Activated T-helper 1 cell treated with Interleukin-2 at 50 U/mL for 16 hours (primary cell): ENCODE measurements at regions not wholly inside any gene's neighbourhood (a gene's known extent, or its start where the extent isn't known, plus 50 kb on each side); places are given as distances from the start of the nearest gene placed in this dataset.
"Not testable (repeated sequence)": the region's sequence is repeated elsewhere in the genome, so short reads cannot be mapped to it uniquely, and the experiment has no call there.

Source experiments
- DNase-seq: peaks from one replicate; pipeline ENCODE4 v3.0.0-alpha.2; 2020; ENCODE audit warnings: low read depth

DNA sequence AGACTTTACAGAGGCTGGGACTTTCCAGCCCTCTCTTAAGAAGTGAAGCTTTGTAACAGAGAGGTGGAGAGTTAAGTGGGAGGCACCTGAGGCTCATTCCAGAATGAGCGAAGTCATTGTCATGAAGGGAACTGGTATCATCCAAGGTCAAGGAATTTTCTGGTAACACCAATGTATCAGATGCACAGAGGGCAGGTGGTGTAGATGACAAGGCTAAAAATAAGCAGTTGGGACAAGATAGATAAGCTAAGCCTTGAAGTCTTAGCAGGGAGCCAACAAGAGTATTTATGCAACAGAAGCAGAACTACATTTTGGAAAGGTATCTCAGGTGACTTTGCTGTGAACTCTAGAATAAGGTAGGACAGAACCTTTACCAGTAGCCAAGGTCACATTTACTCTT, 257.0 kb upstream of the AUTS2 start:
- no peak for DNase-seq

DNA sequence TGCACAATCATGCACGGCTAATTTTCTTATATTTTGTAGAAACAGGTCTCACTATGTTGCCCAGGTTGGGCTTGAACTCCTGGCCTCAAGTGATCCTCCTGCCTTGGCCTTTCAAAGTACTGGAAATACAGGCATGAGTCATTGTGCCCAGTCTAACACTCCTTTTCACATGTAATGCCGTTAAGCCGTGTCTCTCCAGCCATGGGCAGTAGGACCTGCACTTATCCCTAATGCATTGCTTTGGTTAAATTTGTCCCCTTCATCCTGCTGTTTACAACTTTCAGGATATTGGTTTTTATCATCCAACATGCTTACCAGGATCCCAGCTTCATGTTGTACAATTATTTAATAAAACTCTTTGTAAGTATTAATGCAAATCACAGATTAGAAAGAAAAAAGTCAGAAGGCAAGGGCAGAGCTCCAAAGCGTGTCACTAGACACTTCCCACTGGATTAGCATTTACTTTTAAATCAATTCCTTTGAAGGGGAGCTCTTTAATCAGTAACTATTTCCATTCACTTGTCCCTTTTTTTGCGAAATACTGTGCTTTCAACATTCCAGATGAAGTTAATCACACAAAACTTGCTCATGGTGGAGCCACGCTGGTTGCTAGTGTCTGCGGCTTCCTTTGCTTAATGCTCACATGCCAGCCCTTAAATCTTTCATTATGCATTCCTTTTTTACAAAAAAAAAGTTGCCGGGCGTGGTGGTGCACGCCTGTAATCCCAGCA, 256.0 kb upstream of the AUTS2 start:
- no peak for DNase-seq

DNA sequence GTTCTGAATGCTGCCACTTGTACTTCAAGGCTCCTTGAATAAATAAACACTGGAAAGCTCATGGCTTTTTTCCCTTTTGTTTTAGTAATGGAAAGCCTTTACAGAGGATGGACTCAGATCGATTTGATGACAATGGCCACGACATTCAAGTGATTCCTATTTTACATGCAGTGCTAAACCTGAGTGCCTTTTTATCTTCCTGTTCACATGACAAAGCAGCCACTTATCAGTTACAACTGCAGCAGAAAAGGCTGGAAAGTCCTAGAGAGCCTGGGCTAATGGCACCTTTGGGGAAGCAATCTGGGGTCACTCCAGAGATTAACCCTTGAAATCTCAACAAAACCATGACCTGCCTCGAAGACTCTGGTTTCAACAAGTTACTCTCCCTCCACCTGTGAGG, 249.0 kb upstream of the AUTS2 start:
- no peak for DNase-seq

DNA sequence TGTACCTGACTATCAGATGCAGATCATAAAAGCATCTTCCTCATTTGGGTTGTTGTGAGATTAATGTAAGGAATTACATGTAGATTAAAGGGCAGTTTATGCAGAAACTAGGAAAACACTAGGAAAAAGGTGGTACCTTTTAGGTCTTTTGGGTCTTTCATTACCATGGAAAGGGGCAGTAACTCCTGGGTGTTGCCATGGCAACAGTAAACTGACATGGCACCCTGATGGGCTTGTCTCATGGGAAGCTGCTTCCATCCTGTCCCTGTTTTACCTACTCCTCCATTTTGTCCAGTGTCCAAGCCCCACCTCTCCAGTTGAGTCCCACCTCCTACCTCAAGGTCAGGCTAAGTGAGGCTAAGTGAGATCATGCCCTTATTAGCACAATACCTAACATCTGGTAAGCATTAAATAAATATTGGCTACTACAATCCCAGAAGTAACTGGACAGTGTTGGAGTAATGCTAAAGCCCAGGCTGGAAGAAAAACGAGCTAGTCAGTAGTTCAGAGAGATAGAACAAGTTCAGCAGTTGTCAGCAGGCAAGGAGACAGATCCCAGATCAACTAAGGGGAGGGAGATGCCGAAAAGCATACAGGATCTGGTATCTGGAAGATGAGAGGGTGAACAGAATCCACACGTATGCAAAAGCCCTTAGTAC, 240.0 kb upstream of the AUTS2 start:
- no peak for DNase-seq

DNA sequence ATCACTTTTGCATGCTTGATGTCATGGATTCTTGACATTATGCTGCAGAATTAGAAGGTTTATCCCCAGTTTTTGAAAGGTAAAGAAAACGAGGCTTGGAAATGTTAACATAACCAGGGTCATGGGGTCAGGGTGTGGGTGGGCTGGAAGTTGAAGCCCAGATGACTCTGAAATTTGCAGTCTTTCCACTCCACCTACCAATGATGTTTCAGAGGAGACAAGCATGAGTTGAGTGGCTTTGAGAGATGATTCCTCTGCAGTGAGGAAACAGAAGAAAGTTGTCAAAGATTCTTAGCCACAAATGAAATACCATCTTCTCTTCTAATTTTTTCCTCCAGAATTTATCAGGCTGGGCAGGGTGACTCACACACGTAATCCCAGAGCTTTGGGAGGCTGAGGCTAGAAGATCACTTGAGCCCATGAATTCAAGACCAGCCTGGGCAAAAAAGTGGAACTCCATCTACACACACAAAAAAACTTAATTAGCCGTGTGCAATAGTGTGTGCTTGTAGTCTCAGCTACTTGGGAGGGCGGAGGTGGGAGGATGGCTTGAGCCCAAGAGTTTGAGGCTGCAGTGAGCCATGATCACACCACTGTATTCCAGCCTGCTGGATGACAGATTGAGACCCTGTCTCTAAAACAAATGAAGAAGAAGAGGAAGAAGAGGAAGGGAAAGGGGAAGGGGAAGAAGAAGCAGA, 239.1 kb upstream of the AUTS2 start:
- DNase-seq = no peak

DNA sequence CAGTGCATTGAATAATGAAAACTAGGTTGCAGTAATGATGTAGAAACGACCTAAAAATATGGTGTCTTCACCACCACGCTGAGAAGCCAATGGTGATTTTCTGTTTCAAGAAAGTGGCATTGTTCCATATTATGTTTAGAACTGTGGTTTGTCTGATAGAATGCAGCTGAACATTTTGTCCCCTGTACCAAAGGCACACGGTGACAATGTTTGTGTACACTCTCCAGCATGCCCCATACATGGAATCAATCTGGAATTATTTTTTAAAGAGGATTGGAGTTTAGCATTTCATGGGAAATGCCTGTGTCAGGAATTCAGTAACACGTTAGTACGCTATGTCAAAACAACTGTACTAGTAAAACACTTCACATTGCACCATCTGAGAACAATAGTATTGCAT, 237.4 kb upstream of the AUTS2 start:
- DNase-seq = no peak

DNA sequence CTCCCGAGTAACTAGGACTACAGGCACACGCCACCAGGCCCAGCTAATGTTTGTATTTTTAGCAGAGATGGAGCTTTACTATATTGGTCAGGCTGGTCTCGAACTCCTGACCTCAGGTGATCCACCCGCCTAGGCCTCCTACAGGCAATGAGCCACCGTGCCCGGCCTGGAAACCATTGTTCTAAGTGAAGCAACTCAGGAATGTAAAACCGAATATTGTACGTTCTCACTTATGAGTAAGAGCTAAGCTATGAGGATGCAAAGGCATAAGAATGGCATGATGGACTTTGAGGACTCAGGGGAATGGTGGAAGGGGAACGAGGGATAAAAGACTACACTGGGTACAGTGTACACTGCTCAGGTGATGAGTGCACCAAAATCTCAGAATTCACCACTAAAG, 235.1 kb upstream of the AUTS2 start:
- DNase-seq = no peak

DNA sequence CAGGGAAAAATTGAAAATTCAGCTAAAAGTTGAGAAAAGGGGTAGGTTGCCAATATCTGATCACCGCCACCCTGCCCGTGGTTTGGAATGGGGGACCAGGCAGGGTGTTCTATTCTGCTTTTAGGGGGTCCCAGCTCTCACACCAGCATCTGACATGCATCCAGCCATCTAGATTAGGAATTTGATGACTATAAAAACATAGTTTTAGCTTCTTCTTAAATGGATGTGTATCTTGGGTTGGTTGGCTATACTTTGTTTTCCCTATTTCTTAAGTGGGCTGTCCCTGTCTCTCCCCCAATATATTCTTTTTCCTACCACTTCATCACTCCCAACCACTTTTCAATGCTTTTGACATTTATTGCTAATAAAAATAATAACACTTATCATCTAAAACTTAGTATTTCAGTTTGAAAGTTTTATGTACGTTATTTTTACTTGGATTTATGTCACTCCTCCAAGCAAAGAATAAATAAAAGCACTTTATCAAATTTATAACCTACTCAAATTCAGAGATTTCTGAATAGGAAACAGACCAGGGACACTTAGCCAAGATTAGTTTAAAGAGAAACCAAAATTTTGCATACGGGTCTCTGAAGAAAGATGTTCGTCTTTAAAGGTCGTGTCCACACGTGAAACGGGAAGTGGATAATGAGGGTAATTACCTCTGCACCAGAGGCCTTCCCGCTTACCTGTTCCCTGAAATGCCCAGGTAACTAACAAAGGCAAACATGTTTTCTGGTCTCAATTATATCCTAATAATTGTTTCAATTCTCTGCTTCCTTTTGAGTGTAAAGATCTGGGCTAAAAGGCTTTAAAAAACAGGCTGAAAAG, 233.2 kb upstream of the AUTS2 start:
- DNase-seq = no peak

DNA sequence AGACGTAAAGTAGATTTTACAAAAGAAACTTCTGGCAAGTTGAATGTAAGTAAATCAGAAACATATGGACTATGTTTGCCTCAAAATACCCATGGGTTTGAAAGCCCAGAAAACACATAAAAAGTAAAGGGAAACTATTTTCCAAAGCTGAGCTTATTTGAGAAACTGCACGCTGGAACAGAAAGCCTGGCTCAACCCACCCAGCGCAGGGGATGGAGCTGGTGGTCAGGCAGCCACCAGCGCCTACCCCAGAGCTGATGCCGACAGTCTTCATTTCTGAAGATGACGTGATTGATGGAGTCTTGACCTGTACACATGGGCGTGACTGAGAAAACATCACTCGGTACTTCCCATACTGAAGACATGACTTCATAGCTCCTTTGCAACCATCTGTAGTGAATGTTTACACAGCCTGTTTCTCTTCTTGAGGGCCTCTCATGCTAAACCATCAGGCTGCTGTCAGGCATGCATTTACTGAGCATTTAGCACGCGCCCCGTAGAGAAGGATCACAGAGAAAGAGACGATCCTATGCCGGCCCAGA, 232.6 kb upstream of the AUTS2 start:
- DNase-seq = no peak

DNA sequence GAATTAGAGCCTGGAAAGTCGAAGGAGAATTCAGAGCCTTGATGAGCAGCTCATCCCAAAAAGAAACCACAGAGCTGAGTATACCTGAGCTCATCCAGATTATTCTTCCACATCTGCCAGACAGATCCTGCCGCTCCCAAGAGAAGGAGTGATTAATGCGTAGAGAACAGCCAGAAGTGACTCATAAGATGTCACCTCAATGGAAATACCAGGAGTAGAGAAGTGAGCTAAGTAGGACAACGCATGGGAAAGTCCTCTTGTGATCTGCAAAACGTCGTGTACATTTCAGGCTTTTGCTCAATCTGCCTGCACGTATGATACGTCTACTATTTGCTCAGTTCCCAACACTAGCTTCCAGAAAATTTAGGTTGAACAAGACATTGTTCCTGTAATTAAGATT, 230.5 kb upstream of the AUTS2 start:
- no peak for DNase-seq

DNA sequence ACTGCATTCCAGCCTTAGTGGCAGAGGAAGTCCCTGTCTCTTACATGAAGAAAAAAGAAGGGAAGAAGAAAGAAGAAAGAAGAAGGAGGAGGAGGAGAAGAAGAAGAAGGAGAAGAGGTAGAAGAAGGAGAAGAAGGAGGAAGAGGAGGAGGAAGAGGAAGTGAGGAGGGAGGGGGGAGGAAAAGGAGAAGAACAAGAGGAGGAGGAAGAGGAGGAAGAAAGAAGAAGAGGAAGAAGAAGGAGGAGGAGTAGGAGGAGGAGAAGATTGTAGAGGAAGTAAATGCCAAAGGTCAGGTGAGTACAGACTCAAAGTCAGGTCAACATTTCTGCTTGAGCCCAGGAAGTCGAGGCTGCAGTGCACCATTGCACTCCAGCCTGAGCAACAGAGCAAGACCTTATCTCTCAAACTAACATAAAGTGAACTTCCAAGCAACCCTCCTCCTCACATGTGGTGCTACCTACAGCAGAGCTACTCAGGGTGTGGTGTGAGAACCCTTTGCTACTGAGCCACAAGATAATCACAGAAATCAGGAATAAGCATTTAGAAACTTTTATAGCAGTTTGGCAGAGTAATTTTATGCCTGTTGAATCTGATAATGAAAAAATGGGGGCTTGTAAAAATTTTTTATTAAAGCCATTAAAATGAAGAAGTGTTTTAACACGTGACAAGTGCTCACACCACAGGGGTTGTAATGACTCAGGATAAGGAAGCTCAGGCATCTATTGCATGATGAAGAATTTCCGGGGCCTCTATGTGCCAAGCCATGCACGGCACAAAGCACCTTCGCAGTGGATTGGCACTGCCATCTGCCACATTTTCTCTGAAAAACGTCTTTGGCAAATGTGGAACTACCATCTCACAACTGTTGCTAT, 224.9 kb upstream of the AUTS2 start:
- DNase-seq = no peak

DNA sequence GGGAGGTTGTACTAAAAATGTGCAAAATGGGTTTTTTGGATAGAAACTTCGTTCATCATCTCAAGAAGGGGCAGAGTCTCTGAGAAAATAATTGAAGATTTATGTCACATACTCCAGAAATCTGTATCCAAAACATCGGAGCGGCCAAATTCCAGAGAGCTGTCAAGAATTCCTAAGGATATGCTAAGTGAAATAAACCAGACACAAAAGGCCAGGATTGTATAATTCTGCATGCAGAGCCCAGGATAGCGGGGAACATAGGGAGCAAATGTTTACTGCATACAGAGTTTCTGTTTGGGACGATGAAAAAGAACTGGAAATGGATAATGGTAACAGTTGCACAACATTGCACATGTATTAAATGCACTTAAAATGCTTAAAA, 224.2 kb upstream of the AUTS2 start:
- no peak for DNase-seq

DNA sequence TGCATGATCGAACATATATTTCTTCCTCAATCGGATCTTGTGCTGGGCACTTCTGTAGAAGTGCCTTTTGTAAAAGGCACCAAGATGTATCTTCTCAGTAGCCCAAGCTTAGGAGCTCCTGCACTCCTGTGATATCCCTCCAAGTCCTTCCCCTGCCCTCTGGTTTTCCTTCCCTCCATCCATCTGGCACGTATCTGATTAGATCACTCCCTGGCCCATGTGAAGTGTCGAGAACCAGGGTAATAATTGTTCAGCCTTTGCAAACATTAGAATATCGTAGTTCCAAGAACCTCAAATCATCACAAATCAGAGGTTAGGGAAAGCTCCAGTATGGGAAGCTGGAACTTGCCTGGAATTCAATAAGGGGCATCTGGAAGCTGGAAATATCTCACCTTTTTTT, 221.1 kb upstream of the AUTS2 start:
- DNase-seq = no peak

DNA sequence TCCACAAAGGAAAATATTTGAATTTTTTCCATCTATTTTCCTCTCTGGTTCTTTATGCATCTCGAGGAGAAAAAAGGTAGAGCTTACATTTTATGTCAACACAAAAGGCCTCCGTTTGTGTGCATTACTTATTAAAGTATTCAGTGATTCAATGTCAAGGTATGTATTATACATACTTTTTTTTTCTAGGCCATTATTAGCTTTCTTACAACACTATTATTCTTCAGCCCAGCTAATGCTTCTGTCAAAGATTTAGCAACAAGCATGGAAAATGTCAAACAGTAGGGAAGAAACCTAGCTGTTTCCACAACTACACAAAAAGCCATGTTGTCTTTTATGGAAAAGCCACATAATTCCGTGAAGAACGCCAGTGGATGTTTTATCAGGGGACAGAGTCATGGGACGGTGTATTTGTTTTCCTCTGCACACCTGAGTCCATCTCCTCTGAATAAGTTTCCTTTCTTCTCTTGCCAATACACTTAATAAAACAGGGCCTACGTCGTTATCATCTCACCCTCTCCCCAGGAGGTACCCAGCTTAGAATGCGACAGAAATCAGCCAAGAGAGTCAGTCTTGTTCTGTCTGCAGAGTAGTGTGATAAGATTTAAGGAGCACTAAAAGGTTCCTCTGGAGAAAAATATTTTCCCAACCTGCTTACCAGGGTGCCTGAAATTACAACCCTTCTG, 209.7 kb upstream of the AUTS2 start:
- DNase-seq = no peak

DNA sequence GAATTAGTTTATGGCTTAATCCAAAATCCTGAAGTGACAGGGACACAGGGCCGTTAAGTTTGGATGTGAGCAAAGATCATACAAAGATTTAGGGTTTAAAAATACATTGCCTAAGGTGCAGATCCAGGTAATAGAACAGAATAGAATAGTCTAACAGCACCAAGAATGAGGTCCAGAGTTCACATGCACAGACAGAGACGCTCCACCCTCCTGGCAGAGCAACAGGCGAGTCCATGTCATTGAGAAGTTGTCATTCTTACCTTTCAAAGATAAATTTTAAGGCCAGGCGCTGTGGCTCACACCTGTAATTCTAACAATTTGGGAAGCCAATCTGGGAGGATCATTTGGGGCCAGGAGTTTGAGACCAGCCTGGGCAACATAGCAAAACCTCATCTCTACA, 209.1 kb upstream of the AUTS2 start:
- no peak for DNase-seq

DNA sequence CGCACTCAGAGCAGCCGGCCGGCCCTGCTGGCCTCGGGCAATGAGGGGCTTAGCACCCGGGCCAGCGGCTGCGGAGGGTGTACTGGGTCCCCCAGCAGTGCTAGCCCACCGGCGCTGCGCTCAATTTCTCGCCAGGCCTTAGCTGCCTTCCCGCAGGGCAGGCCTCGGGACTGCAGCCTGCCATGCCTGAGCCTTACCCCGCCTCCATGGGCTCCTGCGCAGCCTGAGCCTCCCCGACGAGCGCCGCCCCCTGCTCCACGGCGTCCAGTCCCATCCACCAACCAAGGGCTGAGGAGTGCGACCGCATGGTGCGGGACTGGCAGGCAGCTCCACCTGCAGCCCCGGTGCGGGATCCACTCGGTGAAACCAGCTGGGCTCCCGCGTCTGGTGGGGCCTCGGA, 204.4 kb upstream of the AUTS2 start:
- not testable (repeated sequence) for DNase-seq

DNA sequence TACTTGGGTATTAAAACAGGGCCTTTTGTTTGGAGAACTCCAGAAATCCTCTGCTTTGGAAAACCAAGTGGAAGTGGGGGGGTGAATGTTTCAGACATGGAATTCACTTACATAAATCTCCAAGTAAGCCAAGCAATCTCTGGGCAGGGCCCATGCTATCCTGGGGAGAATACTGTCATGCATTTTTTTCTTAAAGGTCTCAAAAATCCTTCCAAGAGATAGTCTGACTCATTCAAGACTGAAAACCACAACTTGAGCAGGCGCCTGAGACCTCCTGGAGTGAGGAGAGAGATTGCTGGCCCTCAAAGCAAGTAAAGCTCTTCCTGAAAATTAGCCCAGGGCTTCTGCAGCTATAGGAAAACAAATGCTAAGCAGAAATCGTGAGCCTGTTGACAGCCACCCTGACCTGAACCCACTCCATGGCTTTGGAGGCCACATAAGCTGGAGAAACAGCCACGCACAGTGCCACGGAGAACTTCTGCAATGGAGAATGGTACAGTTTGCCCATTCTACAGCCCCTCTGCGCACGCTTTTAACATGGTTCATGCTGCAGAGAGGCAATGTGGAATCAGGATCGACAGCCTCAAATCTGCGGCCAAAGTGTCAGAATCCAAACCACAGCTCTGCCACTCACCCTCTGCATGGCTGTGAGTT, 203.1 kb upstream of the AUTS2 start:
- DNase-seq = no peak

DNA sequence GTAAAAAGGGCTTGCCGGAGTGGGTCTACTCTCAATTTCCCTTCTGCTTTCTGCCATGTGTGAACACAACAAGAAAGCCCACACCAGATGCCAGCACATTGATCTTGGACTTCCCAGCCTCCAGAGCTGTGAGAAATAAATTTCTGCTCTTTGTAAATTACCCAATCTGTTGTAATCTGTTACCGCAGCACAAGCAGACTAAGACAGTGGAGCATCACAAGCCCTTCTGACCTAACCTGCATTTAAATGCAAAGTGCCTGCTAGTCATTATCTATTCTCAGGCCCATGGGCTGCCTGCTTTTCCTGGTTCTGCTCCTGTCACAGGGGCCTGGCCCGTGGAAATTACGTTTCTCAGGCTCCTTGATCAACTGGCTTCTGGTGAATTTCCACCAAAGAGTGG, 199.3 kb upstream of the AUTS2 start:
- DNase-seq = no peak

DNA sequence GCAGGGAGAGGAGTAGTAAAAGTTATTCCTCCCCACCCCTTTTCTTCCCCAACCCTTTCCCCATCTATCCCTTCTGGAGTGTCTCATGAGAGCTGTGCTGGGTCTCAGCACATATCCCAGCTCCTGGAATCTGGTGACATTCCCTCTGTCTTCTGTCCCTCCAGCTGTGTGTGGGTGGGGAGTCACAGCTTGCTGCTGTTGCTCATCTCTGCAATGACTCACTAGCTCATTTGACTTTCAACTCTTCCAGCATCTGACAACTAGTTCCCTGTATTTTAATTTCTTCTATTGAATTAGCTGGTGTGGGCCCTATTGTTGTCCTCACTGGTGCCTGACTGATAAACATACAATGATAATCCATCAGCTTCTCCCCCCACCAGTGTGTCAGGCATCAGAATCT, 198.9 kb upstream of the AUTS2 start:
- no peak for DNase-seq

DNA sequence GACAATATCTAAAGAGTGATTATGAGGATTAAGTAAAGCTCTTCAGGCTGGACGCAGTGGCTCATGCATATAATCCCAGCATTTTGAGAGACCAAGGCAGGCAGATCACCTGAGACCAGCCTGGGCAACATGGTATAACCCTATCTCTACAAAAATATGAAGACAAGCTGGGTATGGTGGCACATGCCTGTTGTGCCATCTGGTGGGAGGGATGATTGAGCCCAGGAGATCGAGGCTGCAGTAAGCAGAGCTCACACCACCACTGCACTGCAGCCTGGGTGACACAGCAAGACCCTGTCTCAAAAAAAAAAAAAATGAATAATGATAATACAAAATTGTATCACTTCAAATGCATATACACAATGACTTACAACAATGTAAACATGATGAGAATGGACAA, 195.6 kb upstream of the AUTS2 start:
- no peak for DNase-seq
